ENCODE measurements at regions not wholly inside any gene's neighbourhood (a gene's known extent, or its start where the extent isn't known, plus 50 kb on each side); places are given as distances from the start of the nearest gene placed in this dataset.

GRCh38 chr6:144737998-144738397, 452.9 kb downstream of the UTRN start:
- TF ChIP-seq, protein P1, sequence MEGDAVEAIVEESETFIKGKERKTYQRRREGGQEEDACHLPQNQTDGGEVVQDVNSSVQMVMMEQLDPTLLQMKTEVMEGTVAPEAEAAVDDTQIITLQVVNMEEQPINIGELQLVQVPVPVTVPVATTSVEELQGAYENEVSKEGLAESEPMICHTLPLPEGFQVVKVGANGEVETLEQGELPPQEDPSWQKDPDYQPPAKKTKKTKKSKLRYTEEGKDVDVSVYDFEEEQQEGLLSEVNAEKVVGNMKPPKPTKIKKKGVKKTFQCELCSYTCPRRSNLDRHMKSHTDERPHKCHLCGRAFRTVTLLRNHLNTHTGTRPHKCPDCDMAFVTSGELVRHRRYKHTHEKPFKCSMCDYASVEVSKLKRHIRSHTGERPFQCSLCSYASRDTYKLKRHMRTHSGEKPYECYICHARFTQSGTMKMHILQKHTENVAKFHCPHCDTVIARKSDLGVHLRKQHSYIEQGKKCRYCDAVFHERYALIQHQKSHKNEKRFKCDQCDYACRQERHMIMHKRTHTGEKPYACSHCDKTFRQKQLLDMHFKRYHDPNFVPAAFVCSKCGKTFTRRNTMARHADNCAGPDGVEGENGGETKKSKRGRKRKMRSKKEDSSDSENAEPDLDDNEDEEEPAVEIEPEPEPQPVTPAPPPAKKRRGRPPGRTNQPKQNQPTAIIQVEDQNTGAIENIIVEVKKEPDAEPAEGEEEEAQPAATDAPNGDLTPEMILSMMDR (IDR thresholded peaks at IDR 0.05; ENCODE audit: low read length) = no peak
- no peak for TF ChIP-seq EZH2 (IDR thresholded peaks at IDR 0.05; ENCODE audit: borderline replicate concordance, low read length)

All from OCI-LY1 (cell line).